Mammary epithelial cell (primary cell): ENCODE measurements at regions not wholly inside any gene's neighbourhood (a gene's known extent, or its start where the extent isn't known, plus 50 kb on each side); places are given as distances from the start of the nearest gene placed in this dataset.

Source experiments
- CTCF ChIP-seq, 2 donors: IDR thresholded peaks in 1 of 2; conservative IDR thresholded peaks in 1 of 2; 2 replicates each; pipeline ENCODE4 v1.5.1; 2011 to 2012; ENCODE audit warnings: inconsistent platforms in 2 of 2, low read length in 2 of 2, mild to moderate bottlenecking in 2 of 2, control low read depth in 1 of 2, low read depth in 1 of 2; ENCODE audit not compliant: insufficient read depth in 1 of 2; ENCODE audit errors: extremely low read depth in 1 of 2
- EZH2 ChIP-seq: IDR thresholded peaks from 2 replicates; pipeline ENCODE4 v1.6.1; 2012; ENCODE audit warnings: low read length, inconsistent platforms, borderline replicate concordance

DNA sequence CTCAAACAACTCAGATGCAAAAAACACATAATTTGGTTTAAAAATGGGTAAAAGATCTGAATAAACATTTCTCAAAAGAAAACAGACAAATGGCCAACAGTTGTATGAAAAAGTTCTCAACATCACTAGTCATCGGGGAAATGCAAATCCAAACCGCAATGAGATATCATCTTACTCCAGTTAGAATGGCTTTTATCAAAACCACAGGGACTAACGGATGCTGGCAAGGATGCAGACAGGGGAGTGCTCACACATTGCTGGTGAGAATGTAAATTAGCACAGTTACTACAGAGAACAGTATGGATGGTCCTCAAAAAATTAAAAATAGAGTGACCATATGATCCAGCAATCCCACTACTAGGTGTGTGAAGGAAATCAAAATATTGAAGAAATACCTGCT lies 589.1 kb upstream of the ADAMTS16 start:
- no peak for TF ChIP-seq CTCF (conservative IDR thresholded peaks at IDR 0.05 in 1 of 2, IDR thresholded peaks at IDR 0.05 in 1 of 2; ENCODE audit: extremely low read depth in 1 of 2, insufficient read depth in 1 of 2, low read depth in 1 of 2, low read length in 2 of 2)
- no peak for TF ChIP-seq EZH2
